SU-DHL-6 (cell line): ENCODE measurements at regions not wholly inside any gene's neighbourhood (a gene's known extent, or its start where the extent isn't known, plus 50 kb on each side); places are given as distances from the start of the nearest gene placed in this dataset.

Source experiments
- H2AFZ ChIP-seq: fragments of 200-600 bp; sonication (generic); 2 replicates; pipeline ENCODE4 v1.6.1; 2014; ENCODE audit warnings: low read depth, mild to moderate bottlenecking, moderate library complexity, mixed read lengths, antibody characterized with exemption, low read length; ENCODE audit not compliant: severe bottlenecking
- H3F3A ChIP-seq: fragments of 200-600 bp; shearing (Covaris generic); 2 replicates; pipeline ENCODE4 v1.6.0; 2016; ENCODE audit warnings: antibody characterized with exemption, mild to moderate bottlenecking; ENCODE audit not compliant: insufficient read depth
- H3K27ac ChIP-seq: fragments of 200-600 bp; sonication (generic); 2 replicates; pipeline ENCODE4 v1.5.1; 2016; ENCODE audit warnings: low read depth, mild to moderate bottlenecking, low read length, moderate library complexity, mixed read lengths
- H3K27me3 ChIP-seq: fragments of 200-600 bp; sonication (generic), shearing (Covaris generic); 2 replicates; pipeline ENCODE4 v1.6.0; 2014; ENCODE audit warnings: mild to moderate bottlenecking, low read length
- H3K36me3 ChIP-seq: fragments of 200-600 bp; sonication (generic); 2 replicates; pipeline ENCODE4 v1.6.1; 2014; ENCODE audit warnings: mild to moderate bottlenecking, low read length, mixed read lengths
- H3K4me2 ChIP-seq: fragments of 300-600, 200-600 bp; shearing (Covaris generic), sonication (generic); 2 replicates; pipeline ENCODE4 v1.6.0; 2014; ENCODE audit warnings: low read length, low read depth, mild to moderate bottlenecking; ENCODE audit not compliant: poor library complexity, severe bottlenecking
- H3K4me3 ChIP-seq: fragments of 200-600 bp; sonication (generic); 2 replicates; pipeline ENCODE4 v1.5.1; 2014; ENCODE audit warnings: antibody characterized with exemption, low read length, mild to moderate bottlenecking, mixed read lengths; ENCODE audit not compliant: insufficient read depth, poor library complexity, severe bottlenecking
- H3K79me2 ChIP-seq: fragments of 200-600 bp; sonication (generic); 2 replicates; pipeline ENCODE4 v1.6.1; 2014; ENCODE audit warnings: mild to moderate bottlenecking, low read length, moderate library complexity; ENCODE audit not compliant: insufficient read depth
- H3K9ac ChIP-seq: fragments of 200-600 bp; sonication (generic); 2 replicates; pipeline ENCODE4 v1.7.0; 2014; ENCODE audit warnings: mild to moderate bottlenecking, low read length
- H3K9me2 ChIP-seq: fragments of 200-600 bp; sonication (generic); replicated peaks from 2 replicates; pipeline ENCODE4 v1.6.1; 2014; ENCODE audit warnings: low read length; ENCODE audit not compliant: insufficient read depth
- H3K9me3 ChIP-seq: fragments of 200-600 bp; sonication (generic); 2 replicates; pipeline ENCODE4 v1.6.1; 2014; ENCODE audit warnings: low read length, mixed read lengths; ENCODE audit not compliant: insufficient read depth
- H4K20me1 ChIP-seq: fragments of 200-600 bp; sonication (generic); 2 replicates; pipeline ENCODE4 v1.6.1; 2014; ENCODE audit warnings: low read depth, mild to moderate bottlenecking, antibody characterized with exemption, low read length, moderate library complexity, mixed read lengths
- EZH2phosphoT487 ChIP-seq: fragments of 200-600 bp; sonication (generic), shearing (Covaris generic); conservative IDR thresholded peaks from 2 replicates; pipeline ENCODE4 v1.6.1; 2018; ENCODE audit warnings: mild to moderate bottlenecking, antibody characterized with exemption, low read length, moderate library complexity, mixed read lengths
- TF ChIP-seq, protein P1 (sequence below): fragments of 200-600 bp; sonication (generic); IDR thresholded peaks from one replicate; pipeline ENCODE4 v1.5.1; 2017; ENCODE audit warnings: antibody characterized with exemption, mild to moderate bottlenecking, low read length, moderate library complexity; ENCODE audit not compliant: insufficient read depth, poor library complexity, severe bottlenecking

GRCh38 chr9:21683484-21684175 is 118.8 kb upstream of the MTAP start:
- no peaks in the 10 kb centered on the region for H3F3A ChIP-seq
- H3K27ac ChIP-seq: no peak overlapping the region
- H3K27me3 ChIP-seq: no peaks in the 10 kb centered on the region
- no peaks in the 10 kb centered on the region for H3K36me3 ChIP-seq
- no peak overlapping the region for H3K9ac ChIP-seq
- H2AFZ ChIP-seq: no peak overlapping the region
- H3K4me3 ChIP-seq: no peak overlapping the region
- H4K20me1 ChIP-seq: peaks cover 3% of the 10 kb centered on the region; the same call in 1 of the 2 replicates
- H3K79me2 ChIP-seq: no peaks in the 10 kb centered on the region
- no peak overlapping the region for H3K4me2 ChIP-seq
- H3K9me2 ChIP-seq: no peaks in the 10 kb centered on the region
- H3K9me3 ChIP-seq: no peaks in the 10 kb centered on the region
- no peak for TF ChIP-seq EZH2phosphoT487
- TF ChIP-seq, protein P1, sequence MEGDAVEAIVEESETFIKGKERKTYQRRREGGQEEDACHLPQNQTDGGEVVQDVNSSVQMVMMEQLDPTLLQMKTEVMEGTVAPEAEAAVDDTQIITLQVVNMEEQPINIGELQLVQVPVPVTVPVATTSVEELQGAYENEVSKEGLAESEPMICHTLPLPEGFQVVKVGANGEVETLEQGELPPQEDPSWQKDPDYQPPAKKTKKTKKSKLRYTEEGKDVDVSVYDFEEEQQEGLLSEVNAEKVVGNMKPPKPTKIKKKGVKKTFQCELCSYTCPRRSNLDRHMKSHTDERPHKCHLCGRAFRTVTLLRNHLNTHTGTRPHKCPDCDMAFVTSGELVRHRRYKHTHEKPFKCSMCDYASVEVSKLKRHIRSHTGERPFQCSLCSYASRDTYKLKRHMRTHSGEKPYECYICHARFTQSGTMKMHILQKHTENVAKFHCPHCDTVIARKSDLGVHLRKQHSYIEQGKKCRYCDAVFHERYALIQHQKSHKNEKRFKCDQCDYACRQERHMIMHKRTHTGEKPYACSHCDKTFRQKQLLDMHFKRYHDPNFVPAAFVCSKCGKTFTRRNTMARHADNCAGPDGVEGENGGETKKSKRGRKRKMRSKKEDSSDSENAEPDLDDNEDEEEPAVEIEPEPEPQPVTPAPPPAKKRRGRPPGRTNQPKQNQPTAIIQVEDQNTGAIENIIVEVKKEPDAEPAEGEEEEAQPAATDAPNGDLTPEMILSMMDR: no peak

GRCh38 chr9:21684231-21684630 is 118.2 kb upstream of the MTAP start:
- H3K4me2 ChIP-seq: no peak overlapping the region
- no peaks in the 10 kb centered on the region for H3K27me3 ChIP-seq

GRCh38 chr9:21684831-21685362 is 117.5 kb upstream of the MTAP start:
- H3K4me3 ChIP-seq: no peak overlapping the region
- H4K20me1 ChIP-seq: peaks cover 3% of the 10 kb centered on the region; the same call in 1 of the 2 replicates
- no peak overlapping the region for H2AFZ ChIP-seq
- H3K4me2 ChIP-seq: no peak overlapping the region
- H3F3A ChIP-seq: no peaks in the 10 kb centered on the region
- H3K36me3 ChIP-seq: no peaks in the 10 kb centered on the region
- H3K79me2 ChIP-seq: no peaks in the 10 kb centered on the region
- no peaks in the 10 kb centered on the region for H3K27me3 ChIP-seq
- H3K9me2 ChIP-seq: no peaks in the 10 kb centered on the region
- no peak overlapping the region for H3K27ac ChIP-seq
- H3K9ac ChIP-seq: no peak overlapping the region
- no peaks in the 10 kb centered on the region for H3K9me3 ChIP-seq
- TF ChIP-seq, protein P1: no peak
- TF ChIP-seq EZH2phosphoT487: no peak

More at GRCh38 chr9:21684231-21684630, 118.2 kb upstream of the MTAP start:
- Histone ChIP-seq H3F3A (no peaks in the 10 kb centered on the region), H3K9me3 (no peaks in the 10 kb centered on the region), H3K79me2 (no peaks in the 10 kb centered on the region), H3K9me2 (no peaks in the 10 kb centered on the region), H3K36me3 (no peaks in the 10 kb centered on the region), H3K27ac (no peak overlapping the region), H3K4me3 (no peak overlapping the region), H4K20me1 (peaks cover 3% of the 10 kb centered on the region; the same call in 1 of the 2 replicates), H2AFZ (no peak overlapping the region), H3K9ac (no peak overlapping the region)
- TF ChIP-seq, protein P1: no peak
- no peak for TF ChIP-seq EZH2phosphoT487
